ENCODE measurements at regions not wholly inside any gene's neighbourhood (a gene's known extent, or its start where the extent isn't known, plus 50 kb on each side); places are given as distances from the start of the nearest gene placed in this dataset.

- in situ Hi-C loops (cut with HindIII; ENCODE audit: low pct_unique_long_range_greater_than_20kb, low sequenced_read_pairs) = no loop called here
- DNase-seq (ENCODE audit: low read depth) = no peak
Measured at GRCh38 chr13:24090049-24090448, 70.5 kb upstream of the SPATA13 start.

GRCh38 chr13:24091080-24091479 lies 69.4 kb upstream of the SPATA13 start:
- no peak for DNase-seq (ENCODE audit: low read depth)
- in situ Hi-C loops (cut with HindIII; ENCODE audit: low pct_unique_long_range_greater_than_20kb, low sequenced_read_pairs) = no loop called here

GRCh38 chr13:24092108-24092507 lies 68.4 kb upstream of the SPATA13 start:
- in situ Hi-C loops (cut with HindIII; ENCODE audit: low pct_unique_long_range_greater_than_20kb, low sequenced_read_pairs) = no loop called here
- DNase-seq (ENCODE audit: low read depth) = no peak

DNA sequence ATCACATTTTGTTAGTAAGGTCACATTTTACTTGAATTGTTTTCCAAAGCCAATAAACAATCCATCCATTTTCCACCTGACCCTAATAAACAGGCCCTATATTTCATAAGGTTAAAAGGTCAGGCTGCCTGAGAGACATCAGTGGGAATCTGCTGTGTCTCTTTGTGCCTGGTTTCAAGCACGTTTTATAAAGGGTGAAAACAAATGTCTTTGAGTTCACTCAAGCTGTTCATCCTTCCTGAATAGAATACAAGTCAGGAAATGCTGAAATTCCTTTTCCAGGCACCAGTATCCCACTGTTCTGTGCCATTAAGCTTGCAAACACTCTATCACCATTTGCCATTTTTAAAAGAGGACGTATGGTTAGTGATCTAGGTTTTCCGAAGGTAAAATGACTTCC lies 67.5 kb upstream of the SPATA13 start:
- in situ Hi-C loops (cut with HindIII; ENCODE audit: low pct_unique_long_range_greater_than_20kb, low sequenced_read_pairs) = no loop called here
- DNase-seq (ENCODE audit: low read depth) = no peak

DNA sequence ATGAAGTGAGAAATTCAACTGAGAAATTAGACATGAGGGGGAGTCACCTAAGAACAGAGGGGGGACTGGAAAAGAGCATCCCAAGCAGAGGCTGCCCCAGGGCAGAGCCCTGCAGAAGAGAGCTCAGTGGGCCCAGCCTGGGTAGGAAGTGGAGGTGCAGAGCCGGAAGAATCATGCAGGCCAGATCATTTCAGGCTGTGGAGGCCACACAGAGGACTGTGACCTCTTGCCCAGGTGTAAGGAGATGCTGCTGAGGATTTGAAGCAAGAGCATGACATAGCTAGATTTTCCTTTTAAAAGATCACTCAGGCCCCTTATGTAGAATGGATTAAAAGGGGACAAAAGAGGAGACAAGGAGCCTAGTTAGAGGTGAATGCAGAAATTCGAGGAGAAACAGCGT lies 63.9 kb upstream of the SPATA13 start:
- in situ Hi-C loops (cut with HindIII; ENCODE audit: low pct_unique_long_range_greater_than_20kb, low sequenced_read_pairs) = no loop called here
- DNase-seq (ENCODE audit: low read depth) = no peak

DNA sequence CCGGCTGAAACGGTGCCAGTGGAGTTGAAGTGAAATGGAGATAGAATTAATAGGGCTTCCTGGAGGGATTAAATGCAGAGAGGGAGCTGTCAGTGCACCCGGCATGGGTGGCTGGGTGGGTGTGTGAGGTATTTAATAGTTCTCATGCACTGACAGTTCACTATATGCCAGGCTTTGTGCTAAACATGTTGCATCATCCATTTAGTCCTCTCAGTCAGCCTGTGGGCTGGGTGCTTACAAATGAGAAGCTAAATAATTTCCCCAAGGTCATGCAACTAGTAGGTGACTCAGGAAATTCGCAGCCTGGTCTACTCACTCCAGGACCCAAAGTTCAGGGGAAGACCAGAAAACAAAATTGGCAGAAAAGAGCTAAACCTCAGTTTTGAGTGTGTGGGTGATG lies 63.5 kb upstream of the SPATA13 start:
- in situ Hi-C loops (cut with HindIII; ENCODE audit: low pct_unique_long_range_greater_than_20kb, low sequenced_read_pairs) = no loop called here
- DNase-seq (ENCODE audit: low read depth) = peak; percentile 27

- no peak for DNase-seq (ENCODE audit: low read depth)
- in situ Hi-C loops (cut with HindIII; ENCODE audit: low pct_unique_long_range_greater_than_20kb, low sequenced_read_pairs) = no loop called here
Measured at GRCh38 chr13:24097667-24098066, 62.9 kb upstream of the SPATA13 start.

DNA sequence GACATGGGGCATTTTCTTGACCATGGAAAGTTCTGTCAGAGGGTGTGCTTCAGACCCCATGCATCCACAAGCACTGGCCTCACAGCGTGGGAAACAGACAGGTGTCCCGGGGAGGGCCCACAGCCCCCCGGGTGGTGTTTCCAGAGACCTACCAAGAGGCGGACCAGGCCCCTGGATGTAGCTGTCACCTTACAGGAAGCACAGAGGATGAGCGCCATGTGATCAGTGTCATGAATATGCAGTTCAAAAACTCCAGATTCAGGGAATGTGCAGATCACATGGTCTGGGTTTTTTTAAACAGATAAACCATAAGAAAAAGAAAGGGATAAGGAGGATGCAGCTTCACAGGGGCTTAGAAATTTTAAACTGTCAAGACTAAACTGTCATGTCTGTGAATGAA lies 61.0 kb upstream of the SPATA13 start:
- no peak for DNase-seq (ENCODE audit: low read depth)
- in situ Hi-C loops (cut with HindIII; ENCODE audit: low pct_unique_long_range_greater_than_20kb, low sequenced_read_pairs) = no loop called here

- DNase-seq (ENCODE audit: low read depth) = no peak
- in situ Hi-C loops (cut with HindIII; ENCODE audit: low pct_unique_long_range_greater_than_20kb, low sequenced_read_pairs) = no loop called here
Measured at GRCh38 chr13:24100188-24100587, 60.3 kb upstream of the SPATA13 start.

DNA sequence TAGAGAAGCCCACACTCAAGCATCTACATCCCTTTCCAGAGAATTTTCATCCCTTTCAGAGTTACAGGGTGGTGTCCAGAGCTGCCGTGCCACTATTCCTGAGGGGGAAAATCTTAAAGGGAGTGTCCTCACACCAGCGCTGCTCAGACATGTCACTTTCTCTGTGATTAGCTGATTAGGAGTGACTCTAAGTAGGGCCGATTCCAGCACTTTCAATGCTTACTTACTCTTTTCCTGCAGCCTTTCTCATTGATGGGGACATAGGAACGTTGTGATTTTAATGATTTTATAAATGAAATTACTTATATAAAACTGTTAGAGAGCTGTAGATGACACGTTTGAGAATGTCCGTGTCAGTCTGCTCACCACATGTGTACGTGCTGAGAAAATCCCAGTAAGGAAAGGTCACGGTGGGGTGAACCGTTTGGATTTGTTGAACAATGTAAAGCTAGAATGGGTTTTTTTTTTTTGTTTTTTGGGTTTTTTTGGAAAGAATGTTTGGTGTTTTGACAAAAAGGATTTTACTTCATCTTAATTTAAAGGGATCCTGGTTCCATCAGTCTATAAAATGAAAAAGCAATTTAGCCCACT lies 56.6 kb upstream of the SPATA13 start:
- in situ Hi-C loops (cut with HindIII; ENCODE audit: low pct_unique_long_range_greater_than_20kb, low sequenced_read_pairs) = no loop called here
- DNase-seq (ENCODE audit: low read depth) = no peak

DNA sequence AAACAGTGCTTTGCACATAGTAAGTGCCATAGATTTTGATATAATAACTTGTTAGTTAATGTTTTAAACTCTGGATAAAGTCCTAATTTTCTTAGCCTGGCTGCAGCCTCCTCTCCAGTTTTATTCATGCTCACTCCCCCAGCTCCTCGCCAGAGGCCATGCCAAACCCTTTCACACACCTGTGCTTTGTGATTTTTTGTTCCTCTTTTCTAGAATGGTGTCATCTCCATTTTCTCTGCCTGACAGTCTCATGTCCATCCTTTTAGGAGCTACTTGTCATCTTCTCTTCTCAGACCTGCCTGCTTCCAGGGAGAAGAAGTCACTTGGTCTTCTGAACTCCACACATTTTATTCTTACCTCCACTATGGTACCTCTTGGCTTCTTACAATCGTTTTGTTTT lies 55.8 kb upstream of the SPATA13 start:
- in situ Hi-C loops (cut with HindIII; ENCODE audit: low pct_unique_long_range_greater_than_20kb, low sequenced_read_pairs) = no loop called here
- no peak for DNase-seq (ENCODE audit: low read depth)

DNA sequence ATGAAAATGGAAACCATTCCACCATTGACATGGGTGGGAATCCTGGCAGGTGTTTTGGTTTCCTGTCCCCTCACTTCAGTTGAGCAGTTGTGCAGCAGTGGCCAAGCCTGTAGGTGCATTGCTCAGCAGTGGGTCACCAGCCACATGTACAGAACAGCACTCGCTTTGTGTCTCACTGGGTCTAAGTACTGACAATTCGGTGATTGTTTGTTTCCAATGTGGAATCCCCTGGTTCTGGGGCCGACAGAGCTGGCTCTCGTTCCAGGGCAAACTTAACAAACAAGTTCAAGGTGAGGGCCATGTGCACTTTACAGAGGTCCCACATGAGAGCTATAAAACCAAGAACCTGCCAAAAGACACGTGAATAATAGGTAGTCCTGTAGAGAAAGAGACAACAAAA lies 54.1 kb upstream of the SPATA13 start:
- no peak for DNase-seq (ENCODE audit: low read depth)
- in situ Hi-C loops (cut with HindIII; ENCODE audit: low pct_unique_long_range_greater_than_20kb, low sequenced_read_pairs) = no loop called here

DNA sequence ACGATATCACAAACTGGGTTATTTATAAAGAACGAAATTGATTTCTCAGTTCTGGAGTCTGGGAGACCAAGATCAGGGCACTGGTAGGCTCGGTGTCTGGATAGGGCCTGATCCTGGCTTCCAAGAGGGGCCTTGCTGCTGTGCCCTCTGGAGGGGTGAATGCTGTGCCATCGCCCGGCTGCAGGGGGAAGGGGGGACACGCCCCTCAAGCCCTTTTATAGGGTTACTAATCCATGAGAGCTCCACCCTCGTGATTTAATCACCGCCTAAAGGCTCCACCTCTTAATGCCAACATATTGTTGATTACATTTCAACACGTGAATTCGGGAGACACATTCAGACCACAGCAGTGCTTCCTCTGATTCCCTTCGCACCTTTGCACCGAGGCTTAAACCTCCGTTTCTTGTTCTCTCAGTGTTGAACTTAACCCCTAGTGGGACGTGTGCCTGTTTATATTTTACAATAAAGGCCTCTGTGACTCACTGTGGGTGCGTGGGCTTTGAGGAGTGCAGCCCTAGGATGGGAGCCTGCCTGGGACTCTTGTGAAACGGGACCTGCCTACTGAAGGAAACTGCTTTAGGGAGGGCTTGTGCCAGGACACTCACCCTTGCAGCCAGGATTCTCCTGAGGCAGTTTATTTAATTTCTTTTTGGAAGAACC lies 52.4 kb upstream of the SPATA13 start:
- DNase-seq (ENCODE audit: low read depth) = no peak
- in situ Hi-C loops (cut with HindIII; ENCODE audit: low pct_unique_long_range_greater_than_20kb, low sequenced_read_pairs) = no loop called here

- in situ Hi-C loops (cut with HindIII; ENCODE audit: low pct_unique_long_range_greater_than_20kb, low sequenced_read_pairs) = no loop called here
- no peak for DNase-seq (ENCODE audit: low read depth)
Measured at GRCh38 chr13:24108615-24108965, 51.9 kb upstream of the SPATA13 start.

DNA sequence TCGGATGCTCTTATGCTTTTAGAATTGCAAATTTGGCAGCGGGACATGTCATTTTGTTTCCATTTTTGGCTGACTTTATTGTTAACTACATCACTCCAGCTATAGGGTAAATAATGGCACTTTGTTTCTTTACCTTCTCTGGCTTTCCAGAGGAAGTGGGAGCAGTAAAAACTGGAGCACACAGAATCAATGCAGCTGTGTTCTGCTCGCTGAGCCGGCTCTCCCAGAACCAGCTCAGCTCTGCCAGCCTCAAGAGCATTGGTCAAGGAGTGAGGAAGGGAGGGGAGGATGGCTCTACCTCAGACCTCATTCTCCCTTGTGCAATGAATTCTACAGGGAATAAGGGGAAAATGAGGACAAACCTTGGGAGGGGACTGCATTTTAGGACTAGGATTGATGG lies 50.5 kb upstream of the SPATA13 start:
- in situ Hi-C loops (cut with HindIII; ENCODE audit: low pct_unique_long_range_greater_than_20kb, low sequenced_read_pairs) = no loop called here

More for the DNA sequence above, 50.5 kb upstream of the SPATA13 start:
- no peak for DNase-seq (ENCODE audit: low read depth)
